ENCODE measurements at regions not wholly inside any gene's neighbourhood (a gene's known extent, or its start where the extent isn't known, plus 50 kb on each side); places are given as distances from the start of the nearest gene placed in this dataset.

DNA sequence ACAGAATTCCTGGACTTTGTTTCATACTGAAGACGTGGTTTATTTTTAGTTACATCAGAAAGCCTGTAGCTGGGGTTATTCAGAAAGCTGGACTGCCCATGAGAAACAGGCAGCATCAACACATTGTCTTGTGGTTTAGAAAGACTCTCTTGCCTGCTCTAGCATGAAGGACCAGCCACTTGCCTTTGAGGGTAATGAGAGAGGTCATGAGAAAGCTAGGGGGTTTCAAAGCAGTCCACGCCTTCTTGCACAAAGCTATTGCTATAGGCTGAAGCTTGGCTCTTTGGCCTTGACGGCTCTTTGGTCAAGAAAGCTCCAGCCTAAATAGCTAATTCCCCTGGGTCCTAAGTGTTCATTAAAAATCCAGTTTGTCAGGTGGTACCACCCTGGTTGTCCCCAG lies 208.1 kb downstream of the PRDM2 start:
- Histone ChIP-seq H3K4me3 (no peak overlapping the region), H3K27me3 (no peaks in the 10 kb centered on the region), H3K9me3 (peaks cover 0 to 10% (median 3%) of the 10 kb centered on the region in 4 donors), H3K36me3 (no peaks in the 10 kb centered on the region), H3K4me1 (no peaks in the 10 kb centered on the region), H3K27ac (replicated peaks in 1 of 4) (no peak overlapping the region)
- intact Hi-C loops (cut with DNase I): no loop called here
- TF ChIP-seq POLR2A (IDR thresholded peaks at IDR 0.05; ENCODE audit: low read depth) (no peak), POLR2AphosphoS5 (IDR thresholded peaks at IDR 0.05) (no peak), EP300 (IDR thresholded peaks at IDR 0.05) (no peak), CTCF (IDR thresholded peaks at IDR 0.05) (no peak)
- no peak for DNase-seq (ENCODE audit: extremely low spot score)
- WGBS: 77% methylated on average over 3 of the region's 3 CpGs

DNA sequence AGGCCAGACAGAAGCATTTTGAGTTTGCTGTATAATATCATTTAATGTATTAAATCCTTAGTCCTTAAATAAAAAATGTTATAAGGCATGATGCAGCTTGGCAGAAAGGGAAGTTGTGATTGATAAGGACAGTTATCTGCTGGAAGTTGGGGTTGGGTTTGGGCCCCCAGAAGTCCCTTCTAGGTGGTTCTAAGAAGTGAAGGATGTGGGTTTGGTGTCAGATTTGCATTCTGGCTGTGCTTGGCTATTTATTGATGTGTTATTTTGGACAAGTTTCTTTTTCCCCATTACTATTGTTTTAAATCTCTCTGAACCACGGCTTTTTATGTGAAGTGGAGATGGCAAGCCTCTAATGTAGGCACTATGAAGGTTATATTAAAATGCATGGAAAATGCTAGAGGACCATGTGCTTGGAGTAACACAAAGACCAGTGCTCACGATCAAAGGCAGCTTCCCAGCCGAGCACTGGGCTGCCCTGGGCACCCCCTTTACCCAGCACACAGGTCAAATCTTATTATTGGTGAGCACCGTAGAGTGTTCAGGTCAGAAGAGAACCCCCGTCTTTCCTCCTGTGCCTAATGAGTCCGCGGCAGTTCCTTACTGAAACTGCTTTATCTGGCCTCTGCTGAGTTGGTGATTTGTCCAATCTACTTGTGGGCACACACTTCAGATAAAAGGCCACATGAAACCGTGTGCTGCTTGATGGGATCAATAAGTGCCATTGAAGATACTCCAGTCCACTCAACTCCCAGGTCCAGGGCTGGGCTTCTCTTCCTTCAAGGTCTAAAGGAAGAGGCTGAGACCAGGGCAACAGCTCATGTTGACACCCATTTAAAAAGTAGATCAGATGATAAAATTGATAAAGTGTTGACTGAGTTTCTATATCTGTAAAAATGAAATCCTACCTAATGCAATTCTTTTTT lies 212.0 kb downstream of the PRDM2 start:
- DNase-seq (ENCODE audit: extremely low spot score): no peak
- intact Hi-C loops (cut with DNase I): no loop called here
- 92% methylated on average over 7 of the region's 8 CpGs for WGBS
- Histone ChIP-seq H3K36me3 (no peaks in the 10 kb centered on the region), H3K9me3 (no peaks in the 10 kb centered on the region), H3K27ac (replicated peaks in 1 of 4) (no peak overlapping the region), H3K4me1 (no peaks in the 10 kb centered on the region), H3K27me3 (no peaks in the 10 kb centered on the region), H3K4me3 (no peak overlapping the region)
- TF ChIP-seq POLR2A (IDR thresholded peaks at IDR 0.05; ENCODE audit: low read depth) (no peak), EP300 (IDR thresholded peaks at IDR 0.05) (no peak), CTCF (IDR thresholded peaks at IDR 0.05) (no peak), POLR2AphosphoS5 (IDR thresholded peaks at IDR 0.05) (no peak)

- Histone ChIP-seq H3K27ac (replicated peaks in 1 of 4) (no peak overlapping the region), H3K4me1 (no peaks in the 10 kb centered on the region), H3K27me3 (no peaks in the 10 kb centered on the region), H3K36me3 (no peaks in the 10 kb centered on the region), H3K9me3 (no peaks in the 10 kb centered on the region), H3K4me3 (no peak overlapping the region)
- intact Hi-C loops (cut with DNase I): no loop called here
- 92% methylated on average over 1 of the region's 1 CpG for WGBS
- DNase-seq (ENCODE audit: extremely low spot score): no peak
- TF ChIP-seq EP300 (IDR thresholded peaks at IDR 0.05) (no peak), POLR2A (IDR thresholded peaks at IDR 0.05; ENCODE audit: low read depth) (no peak), CTCF (IDR thresholded peaks at IDR 0.05) (no peak), POLR2AphosphoS5 (IDR thresholded peaks at IDR 0.05) (no peak)
These were observed 213.4 kb downstream of the PRDM2 start for GRCh38 chr1:13913396-13913795.

DNA sequence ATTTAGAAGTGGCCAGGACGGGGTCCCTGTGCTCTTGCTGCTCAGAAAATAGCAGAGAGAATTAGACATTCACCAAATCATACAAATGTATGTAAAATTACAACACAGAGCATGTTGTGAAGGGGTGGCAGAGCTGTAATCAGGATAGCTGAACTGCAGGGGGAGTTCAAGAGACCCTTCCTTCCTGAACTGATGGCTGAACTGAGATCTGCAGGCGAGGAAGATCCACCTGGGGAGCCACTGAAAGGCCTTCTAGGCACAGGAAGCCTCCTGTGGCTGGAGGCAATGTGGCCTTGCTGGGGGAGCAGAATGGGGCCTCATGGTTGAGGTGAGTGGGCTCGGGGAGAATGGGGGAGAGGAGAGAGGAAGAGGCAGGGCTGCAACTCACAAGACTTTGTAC lies 216.5 kb downstream of the PRDM2 start:
- no peaks in the 10 kb centered on the region for H3K9me3 ChIP-seq
- no peak overlapping the region for H3K4me3 ChIP-seq
- no peaks in the 10 kb centered on the region for H3K36me3 ChIP-seq
- no peak overlapping the region for H3K27ac ChIP-seq (replicated peaks in 1 of 4)
- no peaks in the 10 kb centered on the region for H3K27me3 ChIP-seq
- H3K4me1 ChIP-seq: no peaks in the 10 kb centered on the region
- no peak for TF ChIP-seq CTCF (IDR thresholded peaks at IDR 0.05)
- TF ChIP-seq POLR2AphosphoS5 (IDR thresholded peaks at IDR 0.05): no peak
- TF ChIP-seq EP300 (IDR thresholded peaks at IDR 0.05): no peak
- no peak for TF ChIP-seq POLR2A (IDR thresholded peaks at IDR 0.05; ENCODE audit: low read depth)
- no peak for DNase-seq (ENCODE audit: extremely low spot score)
- intact Hi-C loops (cut with DNase I): no loop called here
- WGBS: 69% methylated on average over 3 of the region's 3 CpGs
